NOMO-1 (cell line): ENCODE measurements at regions not wholly inside any gene's neighbourhood (a gene's known extent, or its start where the extent isn't known, plus 50 kb on each side); places are given as distances from the start of the nearest gene placed in this dataset.

Experiments used
- DNase-seq, 2 experiments: peaks; one replicate each; lab custom pipeline; 2025; ENCODE audit not compliant: unreplicated experiment in 2 of 2; lab: John Stamatoyannopoulos, UW

- DNase-seq: no peak
Measured at GRCh38 chrX:39204945-39205344, 403.7 kb downstream of the MID1IP1 start.

GRCh38 chrX:39205467-39205866 lies 404.2 kb downstream of the MID1IP1 start:
- no peak for DNase-seq

- DNase-seq: no peak
Measured at GRCh38 chrX:39206399-39207145, 405.3 kb downstream of the MID1IP1 start.

GRCh38 chrX:39211501-39211900 lies 410.2 kb downstream of the MID1IP1 start:
- DNase-seq: no peak

- no peak for DNase-seq
Measured at GRCh38 chrX:39212456-39212855, 411.2 kb downstream of the MID1IP1 start.

GRCh38 chrX:39214387-39215126 lies 413.3 kb downstream of the MID1IP1 start:
- DNase-seq: no peak

GRCh38 chrX:39220952-39221351 lies 419.7 kb downstream of the MID1IP1 start:
- DNase-seq: no peak

GRCh38 chrX:39222346-39223113 lies 421.3 kb downstream of the MID1IP1 start:
- no peak for DNase-seq

GRCh38 chrX:39226251-39226650 lies 425.0 kb downstream of the MID1IP1 start:
- no peak for DNase-seq

- no peak for DNase-seq
Measured at GRCh38 chrX:39227371-39227770, 426.1 kb downstream of the MID1IP1 start.

- DNase-seq: no peak
Measured at GRCh38 chrX:39238006-39238405, 436.7 kb downstream of the MID1IP1 start.

- peak in 1 of 2 experiments; percentile 35 for DNase-seq
Measured at GRCh38 chrX:39242187-39242586, 440.9 kb downstream of the MID1IP1 start.

GRCh38 chrX:39244147-39244546 lies 442.9 kb downstream of the MID1IP1 start:
- DNase-seq: no peak

GRCh38 chrX:39245024-39245423 lies 443.8 kb downstream of the MID1IP1 start:
- DNase-seq: no peak

- no peak for DNase-seq
Measured at GRCh38 chrX:39247536-39247935, 446.3 kb downstream of the MID1IP1 start.

GRCh38 chrX:39248330-39248729 lies 447.1 kb downstream of the MID1IP1 start:
- no peak for DNase-seq

- DNase-seq: no peak
Measured at GRCh38 chrX:39249999-39250398, 448.7 kb downstream of the MID1IP1 start.

- no peak for DNase-seq
Measured at GRCh38 chrX:39251995-39252394, 450.7 kb downstream of the MID1IP1 start.

GRCh38 chrX:39253551-39253950 lies 452.3 kb downstream of the MID1IP1 start:
- no peak for DNase-seq

GRCh38 chrX:39258331-39258730 lies 457.1 kb downstream of the MID1IP1 start:
- no peak for DNase-seq

- DNase-seq: no peak
Measured at GRCh38 chrX:39260965-39261364, 459.7 kb downstream of the MID1IP1 start.
